Liver (tissue), 8 donors: ENCODE measurements at regions not wholly inside any gene's neighbourhood (a gene's known extent, or its start where the extent isn't known, plus 50 kb on each side); places are given as distances from the start of the nearest gene placed in this dataset.

ENCODE experiments used
- DNase-seq: peaks from one replicate; pipeline ENCODE4 v3.0.0-alpha.2; 2017; ENCODE audit warnings: low spot score
- H3K27ac ChIP-seq, 2 donors: one replicate each; pipeline ENCODE4 v1.7.0; 2013; ENCODE audit warnings: inconsistent platforms in 2 of 2, low read length in 2 of 2, control low read depth in 1 of 2, low read depth in 1 of 2, mild to moderate bottlenecking in 1 of 2
- H3K27me3 ChIP-seq, 4 donors: one replicate each; pipeline versions ENCODE4 v1.6.1 to v1.7.0; 2013; ENCODE audit warnings: low read length in 3 of 4, inconsistent platforms in 1 of 4, mild to moderate bottlenecking in 1 of 4, moderate library complexity in 1 of 4; ENCODE audit not compliant: control insufficient read depth in 4 of 4, insufficient read depth in 4 of 4
- H3K36me3 ChIP-seq, 4 donors: one replicate each; pipeline versions ENCODE4 v1.6.1 to v1.7.0; 2013; ENCODE audit warnings: low read length in 3 of 4, mild to moderate bottlenecking in 3 of 4, low read depth in 1 of 4, moderate library complexity in 1 of 4; ENCODE audit not compliant: control insufficient read depth in 4 of 4, insufficient read depth in 3 of 4
- H3K4me1 ChIP-seq, 4 donors: one replicate each; pipeline versions ENCODE4 v1.6.1 to v1.7.0; 2013; ENCODE audit warnings: low read length in 3 of 4, mild to moderate bottlenecking in 3 of 4, moderate library complexity in 1 of 4; ENCODE audit not compliant: control insufficient read depth in 4 of 4, insufficient read depth in 4 of 4
- H3K4me3 ChIP-seq, 3 donors: one replicate each; pipeline versions ENCODE4 v1.6.1 to v1.7.0; 2013; ENCODE audit warnings: low read length in 3 of 3, control low read depth in 1 of 3, low read depth in 1 of 3, mild to moderate bottlenecking in 1 of 3
- H3K9ac ChIP-seq, 2 donors: one replicate each; pipeline ENCODE4 v1.7.0; 2013; ENCODE audit warnings: low read length in 2 of 2, mild to moderate bottlenecking in 2 of 2, moderate library complexity in 2 of 2, control low read depth in 1 of 2, low read depth in 1 of 2
- H3K9me3 ChIP-seq, 4 donors: one replicate each; pipeline versions ENCODE4 v1.6.1 to v1.7.0; 2013; ENCODE audit warnings: low read length in 3 of 4; ENCODE audit not compliant: control insufficient read depth in 4 of 4
- ATF3 ChIP-seq: IDR thresholded peaks from 2 replicates; pipeline ENCODE4 v1.6.1; 2016; ENCODE audit warnings: antibody characterized with exemption
- CTCF ChIP-seq: fragments of 150-350 bp; IDR thresholded peaks from 2 replicates; pipeline ENCODE4 v1.5.1; 2017; ENCODE audit warnings: improper control_type of control experiment, low read depth, low read length; ENCODE audit not compliant: missing input control
- EGR1 ChIP-seq, 2 donors: IDR thresholded peaks; 2 replicates each; pipeline ENCODE4 v1.6.1; 2016 to 2018; ENCODE audit warnings: antibody characterized with exemption in 2 of 2, low read depth in 2 of 2
- FOXA1 ChIP-seq: IDR thresholded peaks from 2 replicates; pipeline ENCODE4 v1.6.1; 2016; ENCODE audit warnings: antibody characterized with exemption
- FOXA2 ChIP-seq: IDR thresholded peaks from 2 replicates; pipeline ENCODE4 v1.6.1; 2016; ENCODE audit warnings: antibody characterized with exemption
- GABPA ChIP-seq, 2 donors: IDR thresholded peaks in 1 of 2; conservative IDR thresholded peaks in 1 of 2; 2 replicates each; pipeline ENCODE4 v1.6.1; 2016; ENCODE audit warnings: antibody characterized with exemption in 2 of 2, mild to moderate bottlenecking in 1 of 2, moderate library complexity in 1 of 2
- HNF4A ChIP-seq, 2 donors: conservative IDR thresholded peaks; 2 replicates each; pipeline ENCODE4 v1.6.1; 2016; ENCODE audit warnings: antibody characterized with exemption in 2 of 2, mild to moderate bottlenecking in 2 of 2
- HNF4G ChIP-seq: IDR thresholded peaks from 2 replicates; pipeline ENCODE4 v1.6.1; 2016; ENCODE audit warnings: antibody characterized with exemption
- JUND ChIP-seq, 2 donors: IDR thresholded peaks; 2 replicates each; pipeline ENCODE4 v1.6.1; 2016; ENCODE audit warnings: antibody characterized with exemption in 2 of 2
- MAX ChIP-seq: IDR thresholded peaks from 2 replicates; pipeline ENCODE4 v1.6.1; 2016; ENCODE audit warnings: antibody characterized with exemption
- NR2F2 ChIP-seq: IDR thresholded peaks from 2 replicates; pipeline ENCODE4 v1.6.1; 2016; ENCODE audit warnings: antibody characterized with exemption
- RAD21 ChIP-seq, 2 donors: IDR thresholded peaks; 2 replicates each; pipeline ENCODE4 v1.6.1; 2016; ENCODE audit warnings: antibody characterized with exemption in 2 of 2, mild to moderate bottlenecking in 2 of 2
- REST ChIP-seq: IDR thresholded peaks from 2 replicates; pipeline ENCODE4 v1.6.1; 2016; ENCODE audit warnings: antibody characterized with exemption, mild to moderate bottlenecking
- RXRA ChIP-seq, 2 donors: IDR thresholded peaks; 2 replicates each; pipeline ENCODE4 v1.6.1; 2017 to 2018; ENCODE audit warnings: antibody characterized with exemption in 2 of 2, mild to moderate bottlenecking in 1 of 2
- SP1 ChIP-seq: IDR thresholded peaks from 2 replicates; pipeline ENCODE4 v1.6.1; 2018; ENCODE audit warnings: antibody characterized with exemption, mild to moderate bottlenecking
- TAF1 ChIP-seq: conservative IDR thresholded peaks from 2 replicates; pipeline ENCODE4 v1.6.1; 2016; ENCODE audit warnings: antibody characterized with exemption, mild to moderate bottlenecking
- YY1 ChIP-seq: IDR thresholded peaks from 2 replicates; pipeline ENCODE4 v1.6.1; 2016; ENCODE audit warnings: antibody characterized with exemption, mild to moderate bottlenecking
- ZBTB33 ChIP-seq: IDR thresholded peaks from 2 replicates; pipeline ENCODE4 v1.6.1; 2016; ENCODE audit warnings: antibody characterized with exemption
- WGBS: extraction: QIAGEN DNeasy Blood & Tissue Kit; methylation state at CpG from one replicate; pipeline ENCODE4 v1.1.7; 2013; 5-methylcytosine and 5-hydroxymethylcytosine counted together
- donor health status: healthy.
- donor health status: healthy.
- donor health status: healthy.
- donor health status: healthy.
- donor health status: healthy.

GRCh38 chr12:67795236-67795635, 146.7 kb downstream of the DYRK2 start:
- Histone ChIP-seq H3K36me3 (no peaks in the 10 kb centered on the region), H3K4me1 (no peaks in the 10 kb centered on the region), H3K9ac (no peak overlapping the region), H3K27ac (no peak overlapping the region), H3K9me3 (peaks cover 0 to 2% (median 0%) of the 10 kb centered on the region in 4 donors), H3K27me3 (peaks cover 0 to 7% (median 0%) of the 10 kb centered on the region in 4 donors), H3K4me3 (no peak overlapping the region)
- DNase-seq = no peak
- TF ChIP-seq RAD21 (IDR thresholded peaks at IDR 0.05) = no peak
- TF ChIP-seq RXRA (IDR thresholded peaks at IDR 0.05) = no peak
- no peak for TF ChIP-seq FOXA2
- no peak for TF ChIP-seq JUND (IDR thresholded peaks at IDR 0.05)
- no peak for TF ChIP-seq REST
- no peak for TF ChIP-seq FOXA1
- no peak for TF ChIP-seq MAX
- TF ChIP-seq EGR1 (IDR thresholded peaks at IDR 0.05; ENCODE audit: low read depth in 2 of 2) = no peak
- TF ChIP-seq YY1 = no peak
- TF ChIP-seq ZBTB33 = no peak
- no peak for TF ChIP-seq HNF4A (conservative IDR thresholded peaks at IDR 0.05)
- no peak for TF ChIP-seq SP1
- TF ChIP-seq ATF3 = no peak
- no peak for TF ChIP-seq HNF4G
- no peak for TF ChIP-seq CTCF
- no peak for TF ChIP-seq TAF1
- no peak for TF ChIP-seq GABPA (IDR thresholded peaks at IDR 0.05 in 1 of 2, conservative IDR thresholded peaks at IDR 0.05 in 1 of 2)
- no peak for TF ChIP-seq NR2F2
- 85% methylated on average over 2 of the region's 2 CpGs for WGBS
